GM21381 (cell line): ENCODE measurements at regions not wholly inside any gene's neighbourhood (a gene's known extent, or its start where the extent isn't known, plus 50 kb on each side); places are given as distances from the start of the nearest gene placed in this dataset.

Source experiments
- ATAC-seq: cut with Tn5 transposase; IDR thresholded peaks from one replicate; pipeline ENCODE4 v1.9.1; 2021; ENCODE audit warnings: mild to moderate bottlenecking, moderate library complexity; ENCODE audit not compliant: unreplicated experiment

DNA sequence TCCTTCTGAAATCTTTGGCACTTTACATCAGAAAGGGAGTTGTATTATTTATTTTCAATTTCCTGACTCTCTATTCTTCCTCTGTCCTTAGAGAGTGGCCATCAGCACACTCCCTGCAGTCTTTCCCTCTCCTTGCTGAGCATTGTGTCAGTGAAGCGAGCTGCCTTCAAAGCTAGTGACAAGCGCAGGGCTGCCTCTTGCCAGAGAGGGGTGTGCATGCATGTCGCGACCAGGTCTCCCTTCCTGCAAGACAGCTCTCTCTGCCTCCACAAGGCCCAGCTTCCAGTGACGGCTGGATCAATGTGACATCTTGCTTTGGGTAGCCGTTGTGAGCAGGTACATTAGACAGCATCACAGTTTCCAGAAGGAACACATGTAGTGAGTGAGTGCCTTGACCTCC is 810.9 kb upstream of the TENM3 start:
- no peak for ATAC-seq

DNA sequence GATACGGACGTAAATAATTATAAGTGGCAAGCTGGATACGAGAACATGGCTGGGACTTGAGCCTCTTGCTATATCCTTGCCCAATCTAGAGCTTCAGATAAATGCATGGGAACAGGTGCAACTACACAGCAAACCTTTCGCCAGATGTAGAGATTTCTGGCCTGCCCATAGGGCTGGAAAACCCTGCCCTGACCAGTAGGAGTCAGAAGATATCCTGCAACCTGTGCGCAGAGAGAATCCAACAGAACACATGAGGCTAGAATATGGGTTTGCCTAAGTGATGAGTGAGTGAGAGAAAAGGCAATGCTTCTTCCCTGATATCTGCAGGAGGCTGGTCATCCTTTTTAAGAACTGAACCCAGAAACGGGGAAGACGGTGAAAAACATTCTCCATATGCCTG is 805.3 kb upstream of the TENM3 start:
- ATAC-seq: no peak

DNA sequence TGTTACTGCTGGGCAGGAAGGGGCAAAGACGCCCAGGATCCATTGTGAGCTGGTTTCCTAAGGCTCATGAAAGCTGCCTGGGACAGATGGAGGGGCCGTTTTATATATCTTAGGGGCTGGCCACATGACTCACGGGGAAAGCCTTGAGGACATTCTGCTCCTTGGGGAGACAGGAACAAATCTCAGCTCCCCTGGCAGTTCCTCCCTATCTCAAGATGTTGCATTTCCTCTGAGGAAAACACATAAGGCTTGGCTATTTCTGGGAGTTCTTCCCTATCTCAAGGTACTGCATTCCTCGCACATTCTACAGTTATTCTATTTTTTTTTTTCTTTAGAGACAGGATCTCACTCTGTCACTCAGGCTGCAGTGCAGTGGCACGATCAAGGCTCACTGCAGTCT is 804.6 kb upstream of the TENM3 start:
- no peak for ATAC-seq

DNA sequence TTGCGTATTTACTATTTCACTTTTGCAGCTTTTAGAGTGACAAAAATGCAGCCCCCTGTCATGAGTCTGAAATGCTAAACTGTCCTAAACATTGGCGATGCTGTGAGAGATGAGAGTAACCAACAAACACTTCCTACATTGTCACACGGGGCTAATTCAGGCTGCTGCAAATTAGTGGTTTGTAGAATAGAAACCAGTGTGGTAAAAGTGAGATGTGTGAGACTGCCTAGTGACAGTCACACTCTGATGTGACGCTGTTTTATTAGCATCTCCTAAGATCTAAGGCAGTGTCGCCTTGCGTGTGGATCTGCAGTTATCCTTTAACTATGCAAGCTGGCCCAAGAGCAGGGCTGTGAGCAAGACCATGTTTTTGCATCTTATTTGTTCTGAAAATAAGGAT is 800.2 kb upstream of the TENM3 start:
- ATAC-seq: no peak

DNA sequence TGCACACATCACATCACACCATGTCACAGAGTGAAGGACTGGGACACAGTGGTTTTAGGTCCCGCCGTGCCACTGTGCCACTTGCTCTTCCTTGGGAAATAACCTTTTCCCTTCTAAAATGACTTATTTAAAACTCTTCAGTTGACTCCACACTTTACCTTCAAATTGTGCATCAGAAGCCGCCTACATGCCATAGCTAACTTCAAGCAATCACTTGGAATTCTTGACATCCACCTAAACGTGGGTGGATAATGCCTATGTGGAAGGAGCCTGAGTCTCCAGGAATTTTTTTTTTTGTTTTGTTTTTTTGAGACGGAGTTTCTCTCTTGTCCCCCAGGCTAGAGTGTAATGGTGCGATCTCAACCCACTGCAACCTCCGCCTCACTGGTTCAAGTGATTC is 777.4 kb upstream of the TENM3 start:
- ATAC-seq: no peak

DNA sequence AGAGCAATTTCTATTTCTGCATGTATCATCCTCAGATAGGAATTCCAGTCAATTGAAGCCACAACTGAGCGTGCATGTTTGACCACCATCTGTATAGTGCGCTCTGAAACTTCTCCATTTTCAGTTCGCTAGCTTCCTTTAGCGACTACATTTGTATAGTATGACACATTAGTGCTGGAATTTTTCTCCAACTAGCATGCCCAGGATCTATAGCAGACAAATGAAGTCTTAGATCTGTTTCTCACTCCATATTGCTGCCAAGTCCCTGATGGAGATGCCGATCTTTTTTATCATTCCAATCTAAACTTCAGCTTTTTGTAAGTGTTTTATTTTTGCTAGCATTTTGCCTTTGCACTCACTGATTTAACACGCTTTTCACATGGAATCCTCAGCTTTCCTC is 774.8 kb upstream of the TENM3 start:
- ATAC-seq: no peak

DNA sequence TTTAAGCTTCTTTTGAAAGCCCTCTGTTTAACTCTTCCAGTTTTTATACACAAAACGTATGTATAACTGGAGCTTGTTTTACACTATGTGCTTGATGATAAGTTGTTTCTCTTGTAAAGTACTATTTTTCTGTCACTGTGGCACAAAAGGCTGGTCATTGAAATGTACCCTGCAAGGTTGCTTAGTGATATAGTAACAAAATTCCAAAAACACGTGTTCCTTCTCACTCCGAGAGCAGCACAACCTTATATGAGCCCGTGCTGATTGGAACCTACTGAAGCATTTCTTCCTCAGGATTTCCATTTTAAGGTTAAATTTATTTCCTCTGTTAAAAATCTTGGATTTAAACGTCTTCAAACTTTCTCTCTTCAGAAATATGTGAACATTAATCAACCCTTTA is 772.9 kb upstream of the TENM3 start:
- ATAC-seq: no peak

DNA sequence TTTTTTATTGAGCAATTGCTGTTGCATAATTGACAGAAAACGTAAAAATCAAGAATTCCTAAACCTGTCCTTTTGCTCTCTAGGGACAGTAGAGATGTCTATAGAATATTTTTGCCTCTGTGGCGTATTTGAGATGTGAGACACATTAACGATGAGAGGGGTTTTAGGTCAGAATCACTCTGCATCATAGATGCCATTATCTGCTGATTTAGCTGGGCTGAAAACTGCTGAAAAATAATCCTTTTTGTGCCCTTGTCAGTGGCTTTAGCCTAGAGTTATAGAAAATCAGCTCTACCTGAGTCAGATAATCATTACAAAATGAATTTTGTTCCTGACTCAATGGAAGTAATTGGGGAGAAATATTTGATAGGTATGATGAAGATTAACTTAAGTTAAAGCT is 767.8 kb upstream of the TENM3 start:
- no peak for ATAC-seq

DNA sequence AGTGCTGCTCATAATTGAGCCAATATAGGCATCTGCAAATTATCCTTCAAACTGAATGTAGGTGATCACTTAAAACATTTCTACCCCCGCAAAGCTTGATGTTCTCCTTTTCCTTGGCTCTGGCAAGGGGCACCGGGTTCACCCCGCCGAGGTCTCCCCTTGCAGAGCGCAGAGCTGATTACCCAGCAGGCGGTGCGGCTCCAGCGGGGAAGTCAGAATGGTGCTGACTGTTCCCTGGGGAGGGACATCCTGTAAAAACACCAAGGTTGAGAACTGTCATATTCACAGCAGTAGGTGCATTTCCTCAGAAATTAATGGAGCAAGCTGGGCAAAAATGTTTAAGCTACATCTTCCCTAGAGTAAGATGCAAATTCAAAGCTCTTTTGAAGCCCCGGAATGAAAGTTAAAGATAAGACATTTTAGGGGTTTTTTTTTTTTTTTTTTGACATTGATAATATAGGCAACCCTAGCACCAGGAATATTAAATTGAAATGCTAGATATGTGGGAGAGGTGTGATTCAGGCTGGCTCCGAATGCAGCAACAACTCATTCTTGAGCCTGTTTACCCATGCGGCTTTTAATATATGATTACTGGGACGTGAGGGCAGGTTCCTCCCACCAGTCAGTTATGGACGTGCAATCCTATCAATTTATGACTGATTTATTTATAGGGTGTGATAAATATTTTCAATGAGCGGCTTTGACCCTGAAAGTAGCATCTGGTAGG is 767.3 kb upstream of the TENM3 start:
- ATAC-seq: no peak

DNA sequence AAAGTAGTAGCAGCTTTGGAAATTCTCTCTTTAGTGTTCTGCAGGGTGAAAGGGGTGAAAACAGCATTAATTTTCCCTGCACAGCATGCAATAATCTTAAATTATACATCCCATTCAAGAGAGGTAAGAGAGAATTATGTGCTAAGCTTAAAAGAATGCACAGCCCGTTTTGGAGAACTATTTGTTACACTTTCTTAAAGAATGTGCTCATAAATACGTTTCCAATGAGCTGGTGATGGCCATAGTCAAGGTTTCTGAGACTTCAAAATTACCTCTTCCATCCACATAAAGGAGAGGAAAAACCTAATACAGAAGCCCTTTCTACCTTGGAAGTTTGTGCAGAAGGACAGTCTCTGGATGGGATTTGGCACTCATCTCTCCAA is 766.7 kb upstream of the TENM3 start:
- no peak for ATAC-seq

DNA sequence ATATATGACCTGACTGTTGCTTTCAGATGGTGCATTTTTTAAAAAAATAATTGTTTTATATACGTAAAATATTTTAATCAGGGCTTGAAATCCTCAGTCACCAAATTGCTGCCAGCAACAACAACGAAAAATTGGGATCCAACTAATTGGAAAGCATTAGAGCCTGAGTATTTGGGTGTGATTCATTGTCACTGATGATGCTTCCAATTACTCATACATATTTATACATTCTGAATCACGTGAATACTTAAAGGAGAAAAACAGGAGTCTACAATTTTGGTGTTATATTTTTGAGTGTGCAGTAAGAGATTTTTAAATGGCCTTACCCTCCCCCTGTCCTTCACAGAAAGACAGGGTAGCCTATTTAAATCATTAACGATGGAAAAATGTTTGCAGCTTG is 765.6 kb upstream of the TENM3 start:
- ATAC-seq: no peak

DNA sequence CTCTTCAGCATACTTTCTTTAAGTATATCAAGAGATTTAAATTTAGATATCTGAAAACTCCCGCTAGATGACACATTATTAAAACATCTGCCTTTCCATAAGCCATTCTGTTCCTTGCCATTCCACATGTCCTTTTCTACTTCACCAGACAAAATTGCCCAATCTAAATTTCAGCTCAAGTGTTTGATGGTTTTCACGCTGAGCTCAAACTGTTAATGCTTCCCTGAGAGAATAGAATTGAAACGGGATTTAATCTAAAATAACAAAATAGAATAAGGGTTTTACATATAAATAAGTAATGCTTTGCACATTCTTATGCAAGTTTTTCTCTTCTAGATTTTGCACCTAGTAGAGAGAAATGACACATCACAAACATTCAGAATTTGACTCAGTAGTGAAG is 764.5 kb upstream of the TENM3 start:
- ATAC-seq: no peak

DNA sequence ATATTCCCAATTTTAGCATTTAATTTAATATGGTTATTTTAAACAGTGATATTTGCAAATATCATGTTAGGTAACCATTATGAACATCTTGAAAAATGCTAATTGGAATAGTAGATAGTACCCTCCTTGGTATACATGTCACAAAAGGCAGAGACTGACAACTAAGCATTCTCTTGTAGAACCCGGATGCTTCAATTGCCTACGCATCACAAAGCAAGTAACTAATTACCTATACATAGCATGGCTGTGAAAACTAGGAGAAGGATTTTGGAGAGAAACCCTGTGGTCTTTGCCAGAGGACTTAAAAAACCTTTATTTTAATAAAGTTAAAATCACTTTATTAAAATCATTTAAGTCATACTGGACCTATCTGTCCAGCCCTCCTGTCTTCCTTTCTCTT is 764.1 kb upstream of the TENM3 start:
- ATAC-seq: no peak

DNA sequence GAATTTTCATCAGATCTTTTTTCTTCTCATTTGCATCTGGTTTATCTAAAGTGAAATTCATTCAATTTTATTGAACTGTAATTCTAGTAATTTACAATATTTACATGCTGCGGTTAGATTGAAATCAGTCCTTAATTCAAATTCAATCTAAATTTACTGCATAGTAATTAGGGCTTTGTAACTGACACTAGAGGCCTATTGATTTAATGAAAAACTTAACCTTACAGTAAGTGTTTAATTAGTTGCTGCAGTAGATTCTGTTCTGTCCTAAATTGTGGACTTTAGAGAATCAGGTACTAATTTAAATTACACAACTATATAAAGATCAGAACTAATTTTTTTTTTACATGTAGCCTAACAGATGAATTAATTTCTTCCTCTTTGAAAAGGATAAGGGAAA is 758.8 kb upstream of the TENM3 start:
- ATAC-seq: no peak

DNA sequence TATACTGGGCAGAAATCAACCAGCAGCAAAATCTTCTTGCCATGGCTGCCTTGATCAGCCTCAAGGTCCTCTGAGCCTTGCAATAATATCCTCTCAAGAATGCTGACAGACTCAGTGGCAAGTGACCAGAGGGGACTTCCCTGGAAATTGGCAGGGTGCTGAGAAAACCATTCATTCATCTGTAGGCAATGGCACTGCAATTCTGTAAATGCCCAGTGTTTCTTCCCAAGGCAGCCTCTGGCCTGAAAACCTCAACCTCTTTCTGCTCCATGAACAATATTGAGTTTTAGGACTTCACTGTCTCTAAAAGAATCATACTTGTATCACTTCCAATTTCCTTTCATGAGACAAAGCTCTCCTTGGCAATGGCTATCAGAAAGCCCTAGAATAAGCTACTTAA is 754.3 kb upstream of the TENM3 start:
- no peak for ATAC-seq

DNA sequence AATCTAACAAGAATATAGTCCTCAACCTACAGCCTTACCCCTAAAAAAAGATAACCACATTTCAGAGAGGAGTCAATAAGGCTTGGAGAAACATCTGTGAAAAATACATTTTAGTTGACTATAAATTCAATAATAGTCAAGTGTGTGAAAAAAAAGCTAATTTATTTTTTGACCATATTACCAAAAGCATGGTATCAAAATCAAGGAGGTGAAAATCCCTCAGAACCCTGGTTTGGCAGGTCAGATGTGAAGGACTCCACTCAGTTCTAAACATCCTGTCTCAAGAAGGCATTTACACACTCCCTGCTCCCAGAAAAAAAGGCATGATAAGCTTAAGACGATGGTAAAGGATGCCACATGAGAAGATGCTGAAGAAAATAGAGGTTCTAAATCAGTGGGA is 745.1 kb upstream of the TENM3 start:
- ATAC-seq: no peak

DNA sequence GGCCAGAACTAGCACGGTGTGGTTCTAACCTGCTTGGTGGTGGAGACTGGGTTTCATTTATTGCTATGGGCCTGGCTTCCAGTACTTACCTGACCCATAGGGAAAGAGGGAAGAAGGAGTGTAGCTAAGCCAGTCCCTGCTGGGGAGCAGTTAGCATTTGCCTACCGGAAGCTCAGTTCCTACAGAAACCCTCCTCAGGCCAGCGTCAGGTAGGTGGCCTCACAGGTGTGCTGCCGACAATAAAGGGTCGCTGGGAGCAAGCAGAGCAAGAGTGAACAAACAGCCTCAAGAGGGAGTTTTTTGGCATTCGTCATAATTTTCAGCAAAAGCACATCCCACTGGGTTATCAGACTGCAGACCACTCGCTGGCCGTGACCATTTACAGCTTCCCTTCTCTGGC is 740.6 kb upstream of the TENM3 start:
- no peak for ATAC-seq

DNA sequence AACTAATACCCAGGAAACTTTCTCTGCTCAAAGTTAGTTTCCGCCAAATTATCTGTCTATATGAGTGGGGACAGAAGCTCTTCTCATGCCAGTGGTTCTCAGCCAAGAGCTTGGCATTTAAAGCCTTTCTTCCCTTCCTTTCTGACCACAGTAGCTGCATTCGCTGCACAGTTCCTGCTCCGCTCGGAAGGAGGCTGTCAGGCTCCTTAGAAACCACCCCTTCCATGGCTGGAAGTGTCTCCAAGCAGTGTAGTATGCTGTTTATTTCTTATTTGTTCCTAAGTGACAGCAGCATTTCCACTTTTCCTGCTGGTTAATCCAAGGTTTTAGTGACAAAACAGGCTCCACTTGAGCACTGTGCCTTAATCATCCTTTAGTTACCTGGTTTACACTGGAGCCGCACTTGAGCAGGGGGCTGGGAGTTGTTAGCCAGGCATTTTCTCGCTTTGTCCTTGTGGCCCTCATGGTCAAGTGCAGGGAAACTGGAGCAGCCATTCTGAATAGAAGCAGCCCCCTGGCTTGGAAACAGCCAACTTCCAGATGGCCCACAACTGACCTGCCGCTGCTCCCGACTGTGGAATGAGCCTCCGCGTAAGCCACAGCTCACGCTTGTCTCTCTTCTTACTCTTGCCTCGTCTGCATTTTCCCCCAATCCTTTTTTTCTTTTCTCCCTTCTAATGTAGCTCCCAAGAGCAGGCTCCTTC is 739.4 kb upstream of the TENM3 start:
- no peak for ATAC-seq

DNA sequence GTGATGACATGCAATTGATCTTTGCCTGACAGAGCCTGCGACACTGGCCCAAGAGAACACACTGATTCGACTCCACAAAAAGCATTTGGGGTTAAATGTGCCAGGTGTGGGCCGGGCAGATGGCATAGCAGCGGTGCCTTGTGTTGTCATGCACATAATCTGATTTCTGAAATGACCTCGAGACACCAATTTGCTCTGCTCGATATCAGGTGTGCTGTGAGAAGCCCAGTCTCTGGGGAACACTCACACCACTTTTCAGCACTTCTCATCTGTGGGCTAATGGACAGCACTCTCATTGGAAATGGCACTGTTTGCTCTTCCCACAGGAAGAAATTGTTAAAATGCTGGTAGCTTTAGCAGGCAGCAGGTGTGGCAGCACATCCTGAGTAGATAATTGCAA is 738.3 kb upstream of the TENM3 start:
- no peak for ATAC-seq

DNA sequence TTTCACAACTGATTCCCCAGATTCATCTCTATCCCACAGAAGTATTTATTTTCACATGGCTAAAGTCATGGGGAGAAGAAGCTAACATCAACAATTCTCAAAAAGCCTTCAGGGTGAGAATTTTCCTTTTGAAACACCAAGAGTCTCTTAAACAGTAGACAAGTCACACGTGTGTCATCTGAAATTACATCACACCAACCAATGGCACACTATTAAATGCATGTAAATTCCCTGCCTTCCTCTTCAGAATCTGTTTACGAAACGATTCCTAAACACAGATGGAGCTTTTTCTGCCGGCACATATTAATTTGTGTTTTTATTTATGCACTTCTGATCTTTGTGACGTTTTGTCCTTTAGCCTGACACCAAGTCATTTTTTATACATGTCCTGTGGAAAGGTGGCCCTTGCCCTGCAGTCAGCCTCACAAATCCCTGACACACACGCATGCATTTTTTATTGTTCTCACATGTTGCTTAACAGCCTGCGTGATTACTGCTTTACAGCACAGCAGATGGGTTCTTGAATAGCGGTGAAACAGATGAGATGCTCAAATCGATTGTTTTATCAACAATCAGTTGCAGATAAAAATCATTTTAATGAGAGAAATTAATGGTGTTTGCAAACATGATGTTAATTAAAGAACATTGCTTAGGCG is 735.9 kb upstream of the TENM3 start:
- ATAC-seq: no peak

DNA sequence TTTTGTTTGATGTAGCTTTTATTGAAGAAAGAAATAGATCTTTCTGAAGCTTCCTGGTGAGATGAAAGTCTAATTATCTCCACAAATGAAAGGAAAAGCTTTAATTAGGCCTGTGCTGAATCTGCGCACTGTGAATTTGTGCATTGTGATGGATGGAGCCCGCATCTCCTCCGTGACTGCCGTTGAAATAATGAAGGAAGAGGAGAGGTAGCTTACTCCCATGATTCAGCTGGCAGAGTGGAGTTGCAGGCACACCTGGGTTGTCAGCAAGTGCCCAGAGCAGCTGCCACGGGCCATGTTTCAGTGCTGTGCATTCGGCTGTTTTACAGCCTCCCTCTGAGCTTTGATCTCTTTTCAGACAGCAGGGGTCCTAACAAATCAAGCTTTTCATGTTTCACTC is 735.3 kb upstream of the TENM3 start:
- no peak for ATAC-seq

DNA sequence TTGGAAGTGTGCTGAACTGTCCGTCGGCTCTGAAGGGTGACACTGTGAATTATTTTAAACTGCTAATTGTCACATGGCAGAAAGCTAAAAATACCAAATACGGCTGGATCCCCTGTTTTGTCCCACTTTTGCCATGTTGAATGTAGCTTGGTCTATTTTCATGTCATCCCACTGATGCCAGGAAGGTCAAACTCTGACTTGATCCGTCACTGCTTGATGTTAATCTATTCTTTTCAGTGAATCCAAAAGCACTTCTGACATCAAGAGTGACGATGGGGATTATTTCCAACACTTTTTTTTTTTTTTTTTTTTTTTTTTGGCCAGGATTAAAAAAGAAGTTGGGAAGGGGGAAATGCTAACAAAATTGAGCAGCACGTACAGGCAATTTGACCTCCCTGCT is 734.6 kb upstream of the TENM3 start:
- no peak for ATAC-seq
